SK-N-SH (cell line): ENCODE measurements at regions not wholly inside any gene's neighbourhood (a gene's known extent, or its start where the extent isn't known, plus 50 kb on each side); places are given as distances from the start of the nearest gene placed in this dataset.

Experiments
- CTCF ChIA-PET: fragments of 300-600, 350-600 bp; formaldehyde crosslinking; extraction: SDS; loops from one replicate; lab custom pipeline; 2021; lab: Yijun Ruan, JAX
- POLR2A ChIA-PET: fragments of 350-600 bp; sonication (Branson Sonifier 250); formaldehyde crosslinking; extraction: SDS; loops from one replicate; lab custom pipeline; 2020; ENCODE audit warnings: antibody characterized with exemption, inconsistent platforms; lab: Yijun Ruan, JAX
- DNase-seq: peaks from one replicate; pipeline ENCODE4 v3.0.0; 2012
- H2AFZ ChIP-seq: fragments of 200-600 bp; sonication (generic); 2 replicates; pipeline ENCODE4 v1.8.1; 2016; ENCODE audit warnings: antibody characterized with exemption, mild to moderate bottlenecking, low read depth
- H3F3A ChIP-seq: fragments of 200-600 bp; sonication (generic); replicated peaks from 2 replicates; pipeline ENCODE3; 2016; ENCODE audit warnings: antibody characterized with exemption, mild to moderate bottlenecking; ENCODE audit not compliant: insufficient read depth
- H3K27ac ChIP-seq, 2 experiments: fragments of 200-500 bp in 1 of 2; fragments of 200-600 bp in 1 of 2; sonication (Bioruptor generic) in 1 of 2; sonication (generic), shearing (Covaris generic) in 1 of 2; 2 replicates each; pipeline versions ENCODE4 v1.5.1 to v1.6.1; 2014 to 2016; ENCODE audit warnings: low read depth in 2 of 2, inconsistent platforms in 1 of 2, low read length in 1 of 2, mild to moderate bottlenecking in 1 of 2, mixed read lengths in 1 of 2
- H3K27me3 ChIP-seq: fragments of 200-600 bp; sonication (generic), shearing (Covaris generic); 2 replicates; pipeline ENCODE4 v1.6.1; 2016; ENCODE audit warnings: mixed run types; ENCODE audit not compliant: insufficient read depth
- H3K36me3 ChIP-seq, 2 experiments: fragments of 200-500 bp in 1 of 2; fragments of 200-600 bp in 1 of 2; sonication (Bioruptor generic) in 1 of 2; sonication (generic) in 1 of 2; replicated peaks in 1 of 2; 2 replicates each; pipeline versions ENCODE3 to v1.5.1; 2014 to 2016; ENCODE audit warnings: low read length in 1 of 2, mild to moderate bottlenecking in 1 of 2; ENCODE audit not compliant: insufficient read depth in 2 of 2, control insufficient read depth in 1 of 2
- H3K4me1 ChIP-seq, 2 experiments: fragments of 200-500 bp in 1 of 2; fragments of 200-600 bp in 1 of 2; sonication (Bioruptor generic) in 1 of 2; sonication (generic), shearing (Covaris generic) in 1 of 2; 2 replicates each; pipeline versions ENCODE4 v1.5.1 to v1.6.1; 2014 to 2016; ENCODE audit warnings: low read depth in 1 of 2, low read length in 1 of 2, mixed run types in 1 of 2; ENCODE audit not compliant: insufficient read depth in 2 of 2, control insufficient read depth in 1 of 2
- H3K4me2 ChIP-seq: fragments of 200-600 bp; sonication (generic), shearing (Covaris generic); 2 replicates; pipeline ENCODE4 v1.6.1; 2017; ENCODE audit warnings: mixed run types
- H3K4me3 ChIP-seq, 2 experiments: fragments of 200-500 bp in 1 of 2; fragments of 200-600 bp in 1 of 2; sonication (Bioruptor generic) in 1 of 2; sonication (generic), shearing (Covaris generic) in 1 of 2; 2 replicates each; pipeline versions ENCODE4 v1.5.1 to v1.8.1; 2014 to 2016; ENCODE audit warnings: low read depth in 2 of 2, inconsistent platforms in 1 of 2, low read length in 1 of 2, mild to moderate bottlenecking in 1 of 2, mixed read lengths in 1 of 2, moderate library complexity in 1 of 2
- H3K79me2 ChIP-seq: fragments of 200-600 bp; sonication (generic); 2 replicates; pipeline ENCODE4 v1.8.1; 2017; ENCODE audit warnings: mild to moderate bottlenecking; ENCODE audit not compliant: insufficient read depth
- H3K9ac ChIP-seq: fragments of 200-600 bp; sonication (generic); 2 replicates; pipeline ENCODE4 v1.6.1; 2017; ENCODE audit warnings: mixed run types
- H3K9me2 ChIP-seq: fragments of 200-600 bp; sonication (generic); 2 replicates; pipeline ENCODE4 v1.6.1; 2017; ENCODE audit warnings: mixed run types
- H3K9me3 ChIP-seq: fragments of 200-600 bp; sonication (generic); 2 replicates; pipeline ENCODE4 v1.6.1; 2017; ENCODE audit warnings: mixed run types, mild to moderate bottlenecking, moderate library complexity
- H4K20me1 ChIP-seq: fragments of 200-600 bp; sonication (generic); 2 replicates; pipeline ENCODE4 v1.6.1; 2017; ENCODE audit warnings: mild to moderate bottlenecking, mixed run types; ENCODE audit not compliant: insufficient read depth
- ELF1 ChIP-seq: IDR thresholded peaks from 2 replicates; pipeline ENCODE4 v1.4.0; 2012
- EP300 ChIP-seq, 2 experiments: IDR thresholded peaks; 2 replicates each; pipeline versions ENCODE4 v1.4.0 to v1.6.1; 2012; ENCODE audit warnings: borderline replicate concordance in 1 of 2, low read depth in 1 of 2, low read length in 1 of 2
- EZH2phosphoT487 ChIP-seq: fragments of 200-600 bp; sonication (generic); IDR thresholded peaks from 2 replicates; pipeline ENCODE4 v1.6.1; 2017; ENCODE audit warnings: low read depth, mixed run types, mild to moderate bottlenecking, antibody characterized with exemption, moderate library complexity, borderline replicate concordance
- FOXJ3 ChIP-seq: sonication (generic); formaldehyde crosslinking; IDR thresholded peaks from 2 replicates; pipeline ENCODE4 v1.5.1; 2020; ENCODE audit warnings: mild to moderate bottlenecking, missing genetic modification reagents
- GABPA ChIP-seq: IDR thresholded peaks from 2 replicates; pipeline ENCODE4 v1.4.0; 2012; ENCODE audit warnings: low read depth, mild to moderate bottlenecking
- JUND ChIP-seq: IDR thresholded peaks from 2 replicates; pipeline ENCODE4 v1.4.0; 2012
- NFIC ChIP-seq: IDR thresholded peaks from 2 replicates; pipeline ENCODE4 v1.4.0; 2012; ENCODE audit warnings: borderline replicate concordance
- NRF1 ChIP-seq: IDR thresholded peaks from 2 replicates; pipeline ENCODE4 v1.6.1; 2012; ENCODE audit warnings: low read depth, mild to moderate bottlenecking, low read length
- PBX3 ChIP-seq: IDR thresholded peaks from 2 replicates; pipeline ENCODE4; 2012
- POLR2AphosphoS5 ChIP-seq: IDR thresholded peaks from 2 replicates; pipeline ENCODE4 v1.6.1; 2012; ENCODE audit warnings: low read depth, low read length
- SMC3 ChIP-seq: IDR thresholded peaks from 2 replicates; pipeline ENCODE4 v1.6.1; 2012; ENCODE audit warnings: low read depth, low read length, improper control_type of control experiment
- TAF1 ChIP-seq: IDR thresholded peaks from 2 replicates; pipeline ENCODE4 v1.6.1; 2012; ENCODE audit warnings: low read depth, mild to moderate bottlenecking, low read length, moderate library complexity, borderline replicate concordance
- TCF12 ChIP-seq: IDR thresholded peaks from 2 replicates; pipeline ENCODE4 v1.4.0; 2012
- TEAD4 ChIP-seq: IDR thresholded peaks from 2 replicates; pipeline ENCODE4 v1.4.0; 2012; ENCODE audit warnings: mild to moderate bottlenecking, borderline replicate concordance; ENCODE audit not compliant: insufficient read depth
- YY1 ChIP-seq: IDR thresholded peaks from 2 replicates; pipeline ENCODE4 v1.4.0; 2012; ENCODE audit warnings: low read depth, mild to moderate bottlenecking
- WGBS: methylation state at CpG from one replicate; pipeline ENCODE4 v1.1.6; 2017; ENCODE audit warnings: low lambda C conversion rate; 5-methylcytosine and 5-hydroxymethylcytosine counted together
- TF ChIP-seq, protein P1 (sequence below): IDR thresholded peaks from 2 replicates; pipeline ENCODE4 v1.4.0; 2012; ENCODE audit warnings: low read depth, borderline replicate concordance
- TF ChIP-seq, protein P2 (sequence below): IDR thresholded peaks from 2 replicates; pipeline ENCODE4 v1.4.0; 2012; ENCODE audit warnings: low read depth, borderline replicate concordance

GRCh38 chr20:39358052-39358451, 395.9 kb downstream of the DHX35 start (continued):
- TF ChIP-seq, protein P1, sequence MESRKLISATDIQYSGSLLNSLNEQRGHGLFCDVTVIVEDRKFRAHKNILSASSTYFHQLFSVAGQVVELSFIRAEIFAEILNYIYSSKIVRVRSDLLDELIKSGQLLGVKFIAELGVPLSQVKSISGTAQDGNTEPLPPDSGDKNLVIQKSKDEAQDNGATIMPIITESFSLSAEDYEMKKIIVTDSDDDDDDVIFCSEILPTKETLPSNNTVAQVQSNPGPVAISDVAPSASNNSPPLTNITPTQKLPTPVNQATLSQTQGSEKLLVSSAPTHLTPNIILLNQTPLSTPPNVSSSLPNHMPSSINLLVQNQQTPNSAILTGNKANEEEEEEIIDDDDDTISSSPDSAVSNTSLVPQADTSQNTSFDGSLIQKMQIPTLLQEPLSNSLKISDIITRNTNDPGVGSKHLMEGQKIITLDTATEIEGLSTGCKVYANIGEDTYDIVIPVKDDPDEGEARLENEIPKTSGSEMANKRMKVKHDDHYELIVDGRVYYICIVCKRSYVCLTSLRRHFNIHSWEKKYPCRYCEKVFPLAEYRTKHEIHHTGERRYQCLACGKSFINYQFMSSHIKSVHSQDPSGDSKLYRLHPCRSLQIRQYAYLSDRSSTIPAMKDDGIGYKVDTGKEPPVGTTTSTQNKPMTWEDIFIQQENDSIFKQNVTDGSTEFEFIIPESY, result no peak
- TF ChIP-seq, protein P2, sequence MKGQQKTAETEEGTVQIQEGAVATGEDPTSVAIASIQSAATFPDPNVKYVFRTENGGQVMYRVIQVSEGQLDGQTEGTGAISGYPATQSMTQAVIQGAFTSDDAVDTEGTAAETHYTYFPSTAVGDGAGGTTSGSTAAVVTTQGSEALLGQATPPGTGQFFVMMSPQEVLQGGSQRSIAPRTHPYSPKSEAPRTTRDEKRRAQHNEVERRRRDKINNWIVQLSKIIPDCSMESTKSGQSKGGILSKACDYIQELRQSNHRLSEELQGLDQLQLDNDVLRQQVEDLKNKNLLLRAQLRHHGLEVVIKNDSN, result no peak
- TF ChIP-seq TAF1 (no peak), YY1 (no peak), PBX3 (no peak), GABPA (no peak), SMC3 (no peak), EZH2phosphoT487 (no peak)

GRCh38 chr20:39356908-39357307, 394.8 kb downstream of the DHX35 start:
- Histone ChIP-seq H3K27me3 (no peaks in the 10 kb centered on the region), H3K9me3 (no peaks in the 10 kb centered on the region), H2AFZ (no peak overlapping the region), H4K20me1 (no peaks in the 10 kb centered on the region), H3K4me3 (no peak overlapping the region)
- DNase-seq, result no peak
- POLR2A ChIA-PET, result no interaction called here
- TF ChIP-seq TEAD4 (no peak), TCF12 (no peak), NRF1 (no peak), YY1 (no peak), SMC3 (no peak)
- TF ChIP-seq, all 33 proteins: peak for 0
- H3K4me2 ChIP-seq, result no peak overlapping the region
- no peaks in the 10 kb centered on the region for H3K79me2 ChIP-seq
- H3K4me1 ChIP-seq, result peaks cover 0 to 5% of the 10 kb centered on the region in 2 experiments; a peak in 1 of 4 replicates
- CTCF ChIA-PET, result no interaction called here
- no peaks in the 10 kb centered on the region for H3K36me3 ChIP-seq
- WGBS, result 13% methylated on average over 1 of the region's 1 CpG
- no peak overlapping the region for H3K27ac ChIP-seq
- H3K9me2 ChIP-seq, result no peaks in the 10 kb centered on the region
- H3K9ac ChIP-seq, result no peak overlapping the region
- no peaks in the 10 kb centered on the region for H3F3A ChIP-seq

DNA sequence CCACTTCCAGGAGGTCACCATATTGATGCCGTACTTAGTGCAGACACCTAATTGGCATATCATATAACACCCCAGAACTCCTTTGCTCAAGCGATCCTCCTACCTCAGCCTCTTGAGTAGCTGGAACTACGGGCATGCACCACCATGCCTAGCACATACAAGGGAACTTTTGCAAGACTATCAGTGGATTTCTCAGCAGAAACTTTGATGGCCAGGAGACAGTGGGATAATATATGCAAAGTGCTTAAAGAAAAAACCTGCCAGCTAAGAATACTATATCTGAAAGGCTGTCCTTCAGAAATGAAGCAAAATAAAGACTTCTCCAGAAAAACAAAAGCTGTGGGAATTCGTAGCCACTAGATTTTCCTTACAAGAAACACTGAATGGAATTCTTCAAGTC, 387.1 kb downstream of the DHX35 start:
- Histone ChIP-seq H3K4me1 (no peaks in the 10 kb centered on the region), H3K79me2 (no peaks in the 10 kb centered on the region), H3K4me3 (no peak overlapping the region), H3K9ac (no peak overlapping the region), H3K9me3 (no peaks in the 10 kb centered on the region; the same call in 1 of the 2 replicates), H4K20me1 (no peaks in the 10 kb centered on the region), H3K27ac (no peak overlapping the region), H3K27me3 (no peaks in the 10 kb centered on the region), H3K4me2 (no peak overlapping the region), H3K9me2 (no peaks in the 10 kb centered on the region), H3F3A (no peaks in the 10 kb centered on the region), H2AFZ (no peak overlapping the region), H3K36me3 (no peaks in the 10 kb centered on the region)
- ChIA-PET CTCF (no interaction called here), POLR2A (no interaction called here)
- 20% methylated on average over 4 of the region's 4 CpGs for WGBS
- DNase-seq, result no peak
- TF ChIP-seq POLR2AphosphoS5 (no peak), NRF1 (no peak), PBX3 (no peak), FOXJ3 (no peak), NFIC (no peak), EZH2phosphoT487 (no peak), ELF1 (no peak), EP300 (IDR thresholded peaks at IDR 0.05; ENCODE audit: borderline replicate concordance in 1 of 2, low read depth in 1 of 2, low read length in 1 of 2) (no peak), JUND (no peak), TCF12 (no peak)
